ENCODE measurements at regions not wholly inside any gene's neighbourhood (a gene's known extent, or its start where the extent isn't known, plus 50 kb on each side); places are given as distances from the start of the nearest gene placed in this dataset.
"Not testable (repeated sequence)": the region's sequence is repeated elsewhere in the genome, so short reads cannot be mapped to it uniquely, and the experiment has no call there.

DNA sequence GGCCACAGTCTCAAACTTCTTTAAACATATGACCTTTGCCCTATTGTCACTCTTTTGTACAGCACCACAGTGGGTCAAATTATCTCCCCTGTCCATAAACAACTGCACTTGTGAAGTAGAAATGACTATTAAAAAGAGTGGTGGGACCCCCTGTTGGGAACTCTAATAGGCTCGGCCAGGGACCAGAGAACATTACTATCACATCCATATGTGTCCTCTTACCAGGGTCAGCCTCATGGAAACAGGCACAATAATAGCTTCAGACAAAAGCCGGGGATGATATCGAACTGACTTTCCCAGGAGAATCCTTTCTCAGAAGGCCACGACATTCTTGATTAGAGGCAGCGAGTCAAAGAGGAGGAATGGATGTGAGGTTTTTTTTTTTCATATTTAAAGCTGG, 96.6 kb downstream of the NKX2-1 start:
- intact Hi-C loops (cut with DNase I) = no loop called here
- no peak for ATAC-seq (ENCODE audit: poor library complexity)
- DNase-seq = no peak

DNA sequence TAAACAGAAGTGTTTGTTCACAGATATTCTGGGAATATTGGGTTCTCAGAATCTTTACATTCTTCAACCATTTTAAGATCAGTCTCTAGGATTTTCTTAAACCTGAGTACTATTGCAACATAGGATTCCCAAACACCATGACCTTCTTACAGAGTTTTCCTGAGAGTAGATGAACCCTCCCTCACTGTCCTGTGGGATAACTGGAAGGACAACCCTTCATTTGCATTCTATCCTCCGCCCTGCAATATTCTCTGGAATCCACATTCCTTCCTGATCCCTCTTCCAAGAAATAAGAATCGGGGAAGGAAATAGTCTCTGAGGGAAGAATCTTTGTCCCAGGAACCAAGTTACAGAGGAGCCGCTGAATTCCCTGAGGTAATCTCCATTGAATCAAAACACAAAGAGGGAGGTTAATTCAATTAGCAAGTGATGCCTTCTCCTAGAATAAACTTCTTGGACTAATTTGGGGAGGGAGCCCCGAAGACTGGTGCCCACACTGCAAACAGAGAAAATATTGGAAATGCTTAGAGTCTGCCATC, 99.8 kb upstream of the MBIP start:
- ATAC-seq (ENCODE audit: poor library complexity) = no peak
- DNase-seq = no peak
- intact Hi-C loops (cut with DNase I) = no loop called here

GRCh38 chr14:36418937-36419336, 98.5 kb upstream of the MBIP start:
- intact Hi-C loops (cut with DNase I) = no loop called here
- ATAC-seq (ENCODE audit: poor library complexity) (no peak), DNase-seq (no peak)

- intact Hi-C loops (cut with DNase I); ATAC-seq (ENCODE audit: poor library complexity); DNase-seq: not testable (repeated sequence)
Observed at GRCh38 chr14:36411951-36412350, 91.5 kb upstream of the MBIP start.

DNA sequence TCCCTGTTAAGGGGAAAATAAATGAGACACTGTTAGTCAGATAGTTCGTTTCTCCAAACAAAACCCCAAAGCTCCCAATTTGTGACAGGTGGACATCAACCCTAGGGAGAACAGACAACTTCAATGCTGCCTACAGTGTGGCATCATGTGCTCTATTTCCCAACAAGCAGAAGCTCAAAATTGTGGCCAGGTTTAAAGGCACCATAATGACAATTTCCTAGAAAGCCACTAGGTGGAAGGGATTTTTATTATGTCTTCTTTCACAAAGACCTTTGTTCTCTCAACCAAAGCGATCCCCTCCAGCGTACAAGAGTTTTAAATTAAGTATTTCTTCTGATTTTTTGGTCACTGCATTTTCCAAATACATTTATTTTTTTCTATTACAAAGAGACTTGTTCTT, 88.0 kb upstream of the MBIP start:
- intact Hi-C loops (cut with DNase I) = no loop called here
- ATAC-seq (ENCODE audit: poor library complexity) (no peak), DNase-seq (no peak)

DNA sequence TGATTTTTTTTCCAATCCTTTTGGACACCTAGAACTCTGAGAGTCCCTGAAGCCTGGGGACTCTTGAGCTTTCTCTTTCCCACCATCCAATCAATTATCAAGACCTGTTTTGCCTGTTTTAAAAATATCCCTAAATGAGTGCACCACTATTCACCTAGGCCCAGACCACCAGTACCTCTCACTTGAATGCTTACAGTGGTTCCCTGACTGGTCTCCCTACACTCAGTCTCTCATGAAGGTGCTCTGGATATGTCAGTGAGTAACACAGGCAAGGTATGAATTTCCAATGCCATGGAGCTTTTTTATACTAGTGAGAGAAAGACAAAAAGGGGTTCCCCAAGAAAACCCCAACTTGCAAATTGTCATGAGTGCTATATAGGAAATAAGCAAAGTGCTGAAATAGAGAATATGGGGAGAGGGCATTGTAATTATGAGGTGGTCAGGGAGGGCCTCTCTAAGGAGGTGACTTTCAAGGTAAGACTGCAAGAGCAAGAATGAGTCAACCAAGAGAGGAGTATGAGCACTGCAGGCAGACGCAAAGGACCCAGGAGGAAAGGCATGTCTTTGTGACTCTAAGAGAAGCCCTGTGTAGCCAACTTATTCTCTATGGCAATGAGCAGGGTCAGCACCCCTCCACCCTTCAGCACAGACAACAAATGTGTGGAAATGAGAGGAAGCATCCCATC, 85.3 kb upstream of the MBIP start:
- ATAC-seq (ENCODE audit: poor library complexity) = no peak
- DNase-seq = no peak
- intact Hi-C loops (cut with DNase I) = no loop called here

DNA sequence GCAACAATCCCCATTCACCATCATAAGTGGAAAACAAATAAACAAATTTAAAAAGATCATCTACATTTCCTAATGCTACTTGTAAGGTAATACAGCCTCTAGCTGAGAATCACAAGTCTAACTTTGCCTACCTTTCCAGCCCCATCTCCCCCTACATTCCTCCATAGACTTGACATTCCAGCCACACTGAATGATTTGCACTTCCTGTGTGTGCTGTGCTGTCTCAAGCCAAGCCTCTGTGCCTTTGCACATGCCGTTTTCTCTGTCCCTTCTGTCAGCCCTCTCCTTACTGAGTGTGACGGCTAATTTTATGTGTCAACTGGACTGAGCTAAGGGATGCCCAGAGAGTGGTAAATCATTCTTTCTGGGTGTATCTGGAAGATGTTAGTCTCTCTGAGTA, 82.4 kb upstream of the MBIP start:
- DNase-seq (no peak), ATAC-seq (ENCODE audit: poor library complexity) (no peak)
- intact Hi-C loops (cut with DNase I) = no loop called here

DNA sequence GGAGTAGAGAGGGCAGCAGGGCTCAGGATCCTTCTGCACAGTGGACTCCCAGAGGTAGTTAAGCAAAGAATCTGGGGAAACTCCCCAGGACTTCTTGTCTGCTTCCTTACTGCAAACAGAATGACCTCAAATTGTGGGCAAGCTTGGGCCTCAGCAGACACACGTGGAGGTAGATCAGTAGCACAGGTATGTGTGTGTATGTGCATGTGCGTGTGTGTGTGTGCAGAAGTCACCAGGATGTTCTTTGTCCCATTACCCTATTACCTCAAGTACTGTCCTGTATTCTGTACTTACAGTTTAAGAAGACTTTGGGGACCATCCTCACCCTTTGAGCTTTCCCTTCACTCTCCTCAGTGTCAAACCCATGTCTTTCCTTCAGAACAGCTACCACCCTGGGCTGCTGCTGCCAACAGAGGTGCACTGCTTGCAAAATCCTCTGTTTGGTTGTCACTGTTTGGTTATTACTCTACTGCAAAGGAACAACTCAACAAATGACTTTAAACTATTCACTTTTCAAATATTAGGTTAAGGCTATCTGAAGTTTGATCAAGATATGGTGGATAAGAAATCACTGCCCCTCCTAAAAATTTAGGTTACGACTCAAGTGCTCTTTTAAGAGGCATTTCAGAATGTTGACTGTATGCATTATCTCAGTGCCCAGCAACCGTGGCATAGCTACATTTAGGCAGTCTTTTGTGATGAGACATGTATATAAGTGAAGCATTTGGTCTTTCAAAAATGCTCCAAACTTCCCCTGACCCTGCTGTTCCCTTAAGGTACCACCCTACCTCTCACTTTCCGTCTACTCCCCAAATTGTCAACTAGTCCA, 78.2 kb upstream of the MBIP start:
- intact Hi-C loops (cut with DNase I) = no loop called here
- no peak for DNase-seq
- ATAC-seq (ENCODE audit: poor library complexity) = no peak

DNA sequence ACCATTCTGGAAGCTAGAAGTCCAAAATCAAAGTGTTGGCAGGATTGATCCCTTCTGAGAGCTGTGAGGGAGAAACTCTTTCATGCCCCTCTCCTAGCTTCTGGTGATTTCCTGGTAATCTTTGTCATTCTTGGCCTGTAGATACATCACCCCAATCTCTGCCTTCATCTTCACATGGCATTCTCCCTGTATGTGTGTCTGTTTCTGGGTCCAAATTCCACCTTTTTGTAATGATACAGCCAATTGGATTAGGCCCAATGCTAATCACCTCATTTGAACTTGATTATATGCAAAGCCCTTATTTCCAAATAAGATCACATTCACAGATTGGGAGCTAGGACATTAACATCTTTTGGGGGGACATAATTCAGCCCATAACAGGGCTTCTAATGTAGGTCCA, 76.9 kb upstream of the MBIP start:
- ATAC-seq (ENCODE audit: poor library complexity) (no peak), DNase-seq (no peak)
- intact Hi-C loops (cut with DNase I) = no loop called here

DNA sequence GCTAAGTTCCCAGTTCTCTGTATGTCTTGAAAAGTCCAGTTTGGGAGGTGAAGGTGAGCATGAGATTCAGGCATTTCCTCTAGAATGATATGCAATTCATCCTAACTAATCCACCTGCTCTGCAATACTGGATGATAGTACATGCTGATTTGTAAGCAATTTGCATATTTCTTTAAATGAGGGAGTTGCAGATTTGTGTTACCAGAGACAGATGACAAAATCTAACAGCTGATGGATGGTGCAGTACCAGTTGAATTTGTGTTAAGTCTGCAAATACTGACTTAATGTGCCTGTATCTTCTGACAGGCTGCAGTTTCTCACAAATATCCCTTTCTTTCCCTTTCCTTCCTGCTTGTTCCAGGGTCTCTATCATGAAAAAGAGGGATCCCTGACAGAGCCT, 76.4 kb upstream of the MBIP start:
- no peak for DNase-seq
- intact Hi-C loops (cut with DNase I) = no loop called here
- ATAC-seq (ENCODE audit: poor library complexity) = no peak

- no peak for DNase-seq
- intact Hi-C loops (cut with DNase I) = no loop called here
- ATAC-seq (ENCODE audit: poor library complexity) = peak; percentile 70
Observed at GRCh38 chr14:36394593-36394992, 74.2 kb upstream of the MBIP start.

- ATAC-seq (ENCODE audit: poor library complexity) (no peak), DNase-seq (no peak)
- intact Hi-C loops (cut with DNase I) = no loop called here
Observed at GRCh38 chr14:36390718-36391117, 70.3 kb upstream of the MBIP start.

DNA sequence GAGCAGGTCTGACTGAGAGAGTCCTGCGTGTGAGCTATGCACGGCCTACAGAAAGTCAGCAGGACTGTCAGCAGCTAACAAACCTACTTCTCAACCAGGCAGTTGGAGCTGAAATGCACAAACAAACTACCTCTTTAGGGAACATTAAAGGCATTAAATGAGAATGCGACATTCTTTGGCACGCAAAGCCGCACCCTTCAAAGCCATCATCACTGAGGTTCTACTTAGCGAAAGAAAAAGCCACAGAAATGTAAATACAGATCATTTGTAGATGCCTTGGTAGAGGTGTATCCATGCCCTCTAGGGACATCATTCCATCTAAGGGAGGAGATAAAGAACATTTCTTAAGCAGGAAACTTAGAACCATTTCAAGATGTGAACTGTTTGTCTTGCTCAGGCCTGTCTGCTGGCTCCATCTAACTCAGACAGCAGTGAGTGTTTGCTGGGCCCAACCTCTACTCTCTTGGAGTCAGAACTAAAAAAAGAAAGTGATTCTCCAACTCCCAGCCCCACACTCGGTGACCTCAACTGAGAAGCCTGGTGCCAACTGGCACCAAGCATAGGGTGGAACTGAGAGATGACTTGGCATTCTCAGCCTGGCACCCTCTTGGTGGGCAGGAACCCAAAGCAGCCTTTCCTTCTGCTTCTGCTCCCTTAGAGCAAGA, 63.5 kb upstream of the MBIP start:
- peak; percentile 99 for ATAC-seq (ENCODE audit: poor library complexity)
- peak; percentile 70 for DNase-seq

DNA sequence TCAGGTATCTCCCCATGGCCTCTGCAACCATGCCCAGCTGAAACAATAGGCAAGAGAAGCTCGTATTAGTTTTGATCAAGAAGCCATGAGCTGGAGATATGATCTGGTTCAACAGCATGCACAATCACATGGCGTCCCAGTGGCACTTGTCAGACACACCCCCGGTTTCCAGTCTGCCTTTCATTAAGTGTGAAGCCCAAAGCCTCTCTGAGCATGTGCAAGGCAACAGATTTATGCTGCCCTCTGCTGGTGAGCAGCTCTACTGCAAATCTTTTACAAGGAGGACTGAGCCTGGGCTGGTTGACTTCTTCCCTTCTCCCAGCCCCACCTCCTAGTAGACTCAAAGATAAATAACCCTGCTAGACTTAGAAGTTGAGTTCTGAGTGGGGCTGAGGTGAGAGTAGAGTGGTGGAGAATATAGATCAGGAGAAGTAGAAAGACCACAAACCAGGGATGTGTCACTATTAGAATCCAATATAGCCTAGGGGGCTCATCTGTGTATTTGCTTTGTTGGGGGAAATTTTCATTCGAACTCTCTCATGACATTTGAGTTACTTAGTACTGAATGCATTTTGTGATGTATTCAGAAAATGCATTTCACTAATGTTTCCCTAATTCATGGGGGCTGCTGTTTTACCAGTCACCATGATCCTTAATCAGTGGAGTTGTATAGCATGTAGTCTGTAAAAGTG, 53.7 kb upstream of the MBIP start:
- intact Hi-C loops (cut with DNase I) = no loop called here
- DNase-seq (peak; percentile 61), ATAC-seq (ENCODE audit: poor library complexity) (peak; percentile 79)

More for the DNA sequence above, 63.5 kb upstream of the MBIP start:
- intact Hi-C loops (cut with DNase I) = no loop called here

All from Right ventricle myocardium superior (tissue), 1 donor.